Spinal cord (tissue), 1 donor: ENCODE measurements at regions not wholly inside any gene's neighbourhood (a gene's known extent, or its start where the extent isn't known, plus 50 kb on each side); places are given as distances from the start of the nearest gene placed in this dataset. TPM values are rescaled to one million over a fixed set of nuclear protein-coding genes. Genes with fewer than 3 reads are reported as not detected.

ENCODE experiments used
- small RNA-seq: library from RNA; depleted of rRNA; stranded (forward); fragments of <200 nt; gene quantifications from one replicate; pipeline ENCODE3, GENCODE V24; 2014; ENCODE audit warnings: low replicate concordance

Small RNA genes in the stretch of these regions (small RNA-seq; reads per million reads assigned to genes)
- not detected for gene RF00019
